ENCODE measurements at regions not wholly inside any gene's neighbourhood (a gene's known extent, or its start where the extent isn't known, plus 50 kb on each side); places are given as distances from the start of the nearest gene placed in this dataset.
"Not testable (repeated sequence)": the region's sequence is repeated elsewhere in the genome, so short reads cannot be mapped to it uniquely, and the experiment has no call there.

- DNase-seq (ENCODE audit: low read depth): no peak
Measured at GRCh38 chr6:67219346-67219745, 1415.7 kb upstream of the ADGRB3 start.

GRCh38 chr6:67212584-67212983 is 1422.5 kb upstream of the ADGRB3 start:
- no peak for DNase-seq (ENCODE audit: low read depth)

GRCh38 chr6:67210450-67210849 is 1424.6 kb upstream of the ADGRB3 start:
- DNase-seq (ENCODE audit: low read depth): no peak

- DNase-seq (ENCODE audit: low read depth): no peak
Measured at GRCh38 chr6:67201563-67201962, 1433.5 kb upstream of the ADGRB3 start.

DNA sequence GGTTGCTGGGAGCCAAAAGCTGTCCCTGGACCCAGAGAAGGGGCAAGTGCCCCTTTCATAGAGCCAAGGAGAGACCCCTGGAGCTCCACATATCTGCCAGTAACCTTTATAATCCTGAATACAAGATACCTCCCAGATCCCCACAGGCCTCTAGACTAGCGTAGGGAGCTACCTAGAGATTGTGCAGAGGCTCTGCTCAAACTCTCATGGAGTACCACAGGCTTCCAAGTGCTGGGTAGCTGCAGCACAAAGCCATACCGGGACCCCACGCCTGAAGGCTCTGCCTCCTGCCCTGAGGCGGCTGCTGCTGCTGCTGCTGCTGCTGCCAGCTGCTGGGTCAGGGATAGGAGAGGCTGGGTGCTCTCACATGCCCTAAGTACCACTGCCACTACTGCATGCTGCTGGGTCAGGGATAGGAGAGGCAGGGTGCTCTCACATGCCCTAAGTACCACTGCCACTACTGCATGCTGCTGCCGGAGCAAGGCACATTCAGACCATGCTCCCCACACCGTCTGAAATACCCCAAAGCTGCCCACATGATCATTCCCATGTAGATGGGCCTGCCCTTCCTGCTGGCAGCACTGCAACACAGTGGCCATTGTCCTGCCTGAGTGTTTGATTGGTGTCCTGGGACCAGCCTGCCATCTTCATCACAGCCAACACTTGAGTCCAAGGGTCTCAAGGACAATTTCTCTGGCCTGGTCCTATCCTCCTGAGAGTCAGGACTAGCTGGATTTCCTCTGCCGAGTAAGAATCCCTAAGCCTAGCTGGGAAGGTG is 1434.3 kb upstream of the ADGRB3 start:
- DNase-seq (ENCODE audit: low read depth): no peak

DNA sequence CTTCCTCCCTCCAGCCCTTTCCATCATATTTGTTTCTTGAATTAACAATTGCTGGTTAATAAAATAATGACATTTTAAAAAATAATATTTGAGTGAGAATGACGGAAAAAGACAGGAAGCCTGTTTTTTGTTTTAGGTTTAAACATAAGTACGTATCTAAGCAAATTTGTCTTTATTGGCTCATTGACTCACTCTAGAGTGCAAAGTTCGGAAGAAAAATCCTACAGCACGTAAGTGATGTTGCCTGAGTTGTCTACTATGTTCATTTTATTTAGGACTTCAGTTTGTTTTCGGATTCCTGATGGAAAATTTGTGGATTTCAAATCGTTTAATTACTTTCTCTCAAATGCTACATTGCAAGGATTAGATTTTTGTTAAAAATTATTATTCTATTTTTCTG is 1435.7 kb upstream of the ADGRB3 start:
- no peak for DNase-seq (ENCODE audit: low read depth)

DNA sequence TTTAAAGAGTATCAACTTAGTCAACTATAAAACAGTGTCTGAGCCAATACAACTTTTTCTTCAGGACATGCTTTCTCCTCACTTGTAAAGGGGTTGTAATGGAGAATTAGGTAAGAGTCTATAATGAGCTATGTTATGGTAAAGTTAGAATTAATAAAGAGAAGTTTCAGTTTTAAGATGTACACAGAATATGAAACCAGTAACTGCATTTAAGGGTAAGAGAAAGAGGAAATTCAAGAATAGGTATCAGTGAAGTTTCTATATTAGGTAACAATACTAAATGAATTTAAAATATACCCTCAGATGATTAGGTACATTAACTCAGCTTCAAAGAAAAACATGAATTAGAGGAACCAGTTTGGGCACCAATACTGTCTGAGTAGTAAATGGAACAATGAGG is 1444.3 kb upstream of the ADGRB3 start:
- no peak for DNase-seq (ENCODE audit: low read depth)

- DNase-seq (ENCODE audit: low read depth): no peak
Measured at GRCh38 chr6:67184405-67184804, 1450.7 kb upstream of the ADGRB3 start.

- DNase-seq (ENCODE audit: low read depth): no peak
Measured at GRCh38 chr6:67175101-67175500, 1460.0 kb upstream of the ADGRB3 start.

GRCh38 chr6:67165606-67166005 is 1458.6 kb upstream of the EYS start:
- no peak for DNase-seq (ENCODE audit: low read depth)

DNA sequence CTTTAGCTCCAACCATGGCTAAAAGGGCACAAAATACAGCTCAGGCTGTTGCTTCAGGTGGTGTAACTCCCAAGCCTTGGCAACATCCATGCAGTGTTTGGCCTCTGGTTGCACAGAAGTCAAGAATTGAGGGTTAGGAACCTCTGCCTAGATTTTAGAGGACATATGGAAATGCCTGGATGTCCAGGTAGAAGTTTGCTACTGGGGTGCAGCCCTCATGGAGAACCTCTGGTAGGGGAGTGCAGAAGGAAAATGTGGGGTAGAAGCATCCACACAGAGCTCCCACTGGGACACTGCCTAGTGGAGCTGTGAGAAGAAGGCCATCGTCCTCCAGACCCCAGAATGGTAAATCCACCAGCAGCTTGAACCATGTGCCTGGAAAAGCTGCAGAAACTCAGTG is 1453.8 kb upstream of the EYS start:
- DNase-seq (ENCODE audit: low read depth): no peak

DNA sequence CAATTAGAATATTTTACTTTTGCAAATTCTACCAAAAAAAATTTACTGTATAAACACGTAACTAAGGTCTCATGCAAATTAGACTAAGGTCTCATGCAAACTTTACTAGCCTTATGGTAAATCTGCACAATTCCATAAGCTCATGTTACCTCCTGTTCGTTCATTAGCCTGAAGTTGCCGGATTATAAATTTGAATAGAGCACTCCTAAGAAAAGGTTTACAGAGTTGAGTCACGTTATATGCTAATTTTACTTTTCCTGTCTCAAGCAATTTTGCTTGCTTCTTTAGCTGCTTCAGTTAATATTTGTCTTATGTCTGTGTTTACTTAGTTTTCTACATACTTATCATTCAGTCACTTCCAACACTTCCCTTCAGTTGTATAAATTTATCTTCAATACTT is 1434.0 kb upstream of the EYS start:
- no peak for DNase-seq (ENCODE audit: low read depth)

GRCh38 chr6:67133973-67134372 is 1426.9 kb upstream of the EYS start:
- DNase-seq (ENCODE audit: low read depth): no peak

- DNase-seq (ENCODE audit: low read depth): no peak
Measured at GRCh38 chr6:67131827-67132226, 1424.8 kb upstream of the EYS start.

- DNase-seq (ENCODE audit: low read depth): no peak
Measured at GRCh38 chr6:67129780-67130179, 1422.8 kb upstream of the EYS start.

GRCh38 chr6:67127041-67127440 is 1420.0 kb upstream of the EYS start:
- DNase-seq (ENCODE audit: low read depth): no peak

- DNase-seq (ENCODE audit: low read depth): no peak
Measured at GRCh38 chr6:67121115-67121514, 1414.1 kb upstream of the EYS start.

DNA sequence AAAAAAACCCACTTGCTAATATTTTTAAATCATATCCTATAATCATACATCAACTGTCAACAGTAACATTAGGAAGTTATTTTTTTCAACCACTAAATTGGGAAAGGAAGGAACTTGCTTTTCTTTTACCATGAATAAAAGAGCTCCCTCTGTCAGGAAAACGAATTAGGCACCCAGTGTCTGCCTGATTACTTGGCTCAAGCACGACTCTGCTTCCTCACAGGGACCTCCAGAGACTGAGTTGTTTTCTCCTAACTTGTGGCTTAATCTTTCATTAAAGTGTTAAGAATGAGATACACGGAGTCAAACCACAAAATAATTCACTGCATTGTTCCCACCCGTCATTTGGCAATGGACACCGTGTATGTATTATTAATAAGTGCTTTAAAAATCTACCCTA is 1405.1 kb upstream of the EYS start:
- DNase-seq (ENCODE audit: low read depth): no peak

DNA sequence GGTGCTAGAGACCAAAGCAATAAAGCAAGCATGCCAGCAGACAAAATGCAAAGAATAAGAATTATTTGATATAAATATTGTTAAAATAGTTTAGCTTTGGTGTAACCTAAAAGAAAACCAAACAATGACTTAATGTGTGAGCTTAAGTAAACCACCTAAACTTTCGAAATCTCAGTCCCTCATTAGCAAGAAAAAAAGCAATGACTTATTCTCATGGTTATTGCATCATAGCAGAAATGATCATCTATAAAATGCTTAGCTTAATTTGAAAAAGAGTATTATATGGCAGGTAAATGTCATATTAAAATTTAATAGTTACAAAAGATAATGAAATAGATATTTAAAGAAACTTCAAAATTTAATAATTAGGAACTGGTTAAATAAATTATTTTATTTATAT is 1395.7 kb upstream of the EYS start:
- no peak for DNase-seq (ENCODE audit: low read depth)

DNA sequence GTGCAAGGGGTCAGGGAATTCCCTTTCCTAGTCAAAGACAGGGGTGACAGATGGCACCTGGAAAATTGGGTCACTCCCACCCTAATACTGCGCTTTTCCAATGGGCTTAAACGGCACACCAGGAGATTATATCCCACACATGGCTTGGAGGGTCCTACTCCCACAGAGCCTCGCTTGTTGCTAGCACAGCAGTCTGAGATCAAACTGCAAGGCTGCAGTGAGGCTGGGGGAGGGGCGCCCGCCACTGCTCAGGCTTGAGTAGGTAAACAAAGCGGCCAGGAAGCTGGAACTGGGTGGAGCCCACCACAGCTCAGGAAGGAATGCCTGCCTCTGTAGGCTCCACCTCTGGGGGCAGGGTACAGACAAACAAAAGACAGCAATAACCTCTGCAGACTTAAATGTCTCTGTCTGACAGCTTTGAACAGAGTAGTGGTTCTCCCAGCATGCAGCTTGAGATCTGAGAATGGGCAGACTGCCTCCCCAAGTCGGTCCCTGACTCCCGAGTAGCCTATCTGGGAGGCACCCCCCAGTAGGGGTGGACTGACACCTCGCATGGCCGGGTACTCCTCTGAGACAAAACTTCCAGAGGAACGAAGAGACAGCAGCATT is 1388.7 kb upstream of the EYS start:
- DNase-seq (ENCODE audit: low read depth): not testable (repeated sequence)

DNA sequence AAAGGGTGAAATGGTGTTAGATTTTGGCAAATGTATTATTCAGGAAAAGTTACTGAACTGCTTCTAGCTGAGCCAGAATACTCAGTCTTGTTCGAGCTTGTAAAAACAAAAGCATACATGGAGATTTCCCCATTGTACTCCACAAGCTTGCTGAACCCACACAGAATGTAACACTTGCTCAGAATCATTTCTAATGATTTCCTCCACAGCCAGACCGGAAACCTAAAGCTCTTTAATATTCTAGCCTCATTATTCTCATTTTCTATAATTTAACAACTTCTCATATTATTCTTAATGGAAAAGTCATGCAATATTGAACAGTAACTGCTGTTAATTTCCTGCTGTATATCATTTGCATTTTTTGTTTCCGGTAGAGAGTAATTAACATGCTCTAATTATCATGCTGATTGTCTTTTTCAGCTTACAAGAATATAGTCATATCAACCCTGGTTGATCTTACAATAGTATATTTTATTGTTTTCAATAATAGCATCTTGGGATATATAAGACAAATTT is 1387.5 kb upstream of the EYS start:
- DNase-seq (ENCODE audit: low read depth): no peak

- no peak for DNase-seq (ENCODE audit: low read depth)
Measured at GRCh38 chr6:67073938-67074337, 1366.9 kb upstream of the EYS start.

- no peak for DNase-seq (ENCODE audit: low read depth)
Measured at GRCh38 chr6:67068781-67069180, 1361.8 kb upstream of the EYS start.

DNA sequence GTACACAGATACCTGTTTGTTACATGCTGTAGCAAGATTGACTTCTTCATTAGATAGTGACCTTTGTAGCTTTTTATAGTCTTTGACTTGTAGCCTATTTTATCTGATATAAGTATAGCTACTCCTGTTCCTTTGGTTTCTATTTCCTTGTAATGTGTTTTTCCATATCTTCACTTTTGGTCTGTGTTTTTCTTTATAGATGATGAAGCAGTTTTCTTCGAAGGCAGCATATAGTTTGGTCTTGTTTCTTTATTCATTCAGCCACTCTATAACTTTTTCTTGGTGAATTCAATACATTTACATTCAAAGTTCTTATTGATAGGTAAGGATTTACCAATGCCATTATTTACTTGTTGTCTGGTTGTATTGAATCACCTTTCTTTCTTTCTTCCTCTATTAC is 1357.3 kb upstream of the EYS start:
- DNase-seq (ENCODE audit: low read depth): no peak

Measured in activated T-cell treated with anti-CD3 and anti-CD28 coated beads for 48 hours (primary cell).